DOHH2 (cell line): ENCODE measurements at regions not wholly inside any gene's neighbourhood (a gene's known extent, or its start where the extent isn't known, plus 50 kb on each side); places are given as distances from the start of the nearest gene placed in this dataset.

ENCODE experiments used
- H3F3A ChIP-seq: fragments of 200-600 bp; sonication (generic), shearing (Covaris generic); 2 replicates; pipeline ENCODE4 v1.6.0; 2016; ENCODE audit warnings: antibody characterized with exemption, mild to moderate bottlenecking; ENCODE audit not compliant: control insufficient read depth, insufficient read depth
- H3K27ac ChIP-seq: fragments of 200-600 bp; sonication (generic); 2 replicates; pipeline ENCODE4 v1.5.1; 2014; ENCODE audit warnings: low read depth, mild to moderate bottlenecking, low read length, moderate library complexity
- H3K27me3 ChIP-seq: fragments of 200-600 bp; sonication (generic); 2 replicates; pipeline ENCODE4 v1.6.1; 2014; ENCODE audit warnings: mild to moderate bottlenecking, low read length, mixed read lengths; ENCODE audit not compliant: control insufficient read depth
- H3K36me3 ChIP-seq: fragments of 200-600 bp; sonication (generic); 2 replicates; pipeline ENCODE4 v1.6.1; 2014; ENCODE audit warnings: mild to moderate bottlenecking, low read length, moderate library complexity, mixed read lengths; ENCODE audit not compliant: control insufficient read depth
- H3K4me1 ChIP-seq: fragments of 200-600 bp; sonication (generic); 2 replicates; pipeline ENCODE4 v1.6.1; 2014; ENCODE audit warnings: mild to moderate bottlenecking, low read length, mixed read lengths; ENCODE audit not compliant: control insufficient read depth
- H3K4me2 ChIP-seq: fragments of 200-600 bp; sonication (generic); 2 replicates; pipeline ENCODE4 v1.6.0; 2014; ENCODE audit warnings: mild to moderate bottlenecking, low read length, moderate library complexity
- H3K4me3 ChIP-seq: fragments of 200-600 bp; sonication (generic); 2 replicates; pipeline ENCODE4 v1.5.1; 2014; ENCODE audit warnings: mild to moderate bottlenecking, low read length, mixed read lengths
- H3K79me2 ChIP-seq: fragments of 200-600 bp; sonication (generic); 2 replicates; pipeline ENCODE4 v1.6.1; 2014; ENCODE audit warnings: mild to moderate bottlenecking, low read length, mixed read lengths; ENCODE audit not compliant: control insufficient read depth
- H3K9me2 ChIP-seq: fragments of 200-600 bp; sonication (generic); replicated peaks from 2 replicates; pipeline ENCODE4 v1.6.1; 2014; ENCODE audit warnings: mild to moderate bottlenecking, low read length, mixed read lengths; ENCODE audit not compliant: control insufficient read depth
- H3K9me3 ChIP-seq: fragments of 200-600 bp; sonication (generic); 2 replicates; pipeline ENCODE4 v1.6.1; 2014; ENCODE audit warnings: antibody characterized with exemption, low read length, mixed read lengths; ENCODE audit not compliant: control insufficient read depth, insufficient read depth
- H4K20me1 ChIP-seq: fragments of 200-600 bp; sonication (generic); 2 replicates; pipeline ENCODE4 v1.6.0; 2014; ENCODE audit warnings: low read depth, mild to moderate bottlenecking, antibody characterized with exemption, low read length, moderate library complexity; ENCODE audit not compliant: control insufficient read depth, insufficient read depth
- EZH2phosphoT487 ChIP-seq: fragments of 200-600 bp; sonication (generic); IDR thresholded peaks from 2 replicates; pipeline ENCODE4 v1.6.1; 2017; ENCODE audit warnings: borderline replicate concordance, mild to moderate bottlenecking, antibody characterized with exemption, low read length, moderate library complexity, mixed read lengths
- TF ChIP-seq, protein P1 (sequence below): fragments of 200-600 bp; sonication (generic); IDR thresholded peaks from one replicate; pipeline ENCODE4 v1.5.1; 2014; ENCODE audit warnings: antibody characterized with exemption, mild to moderate bottlenecking, low read depth, low read length; ENCODE audit not compliant: poor library complexity, severe bottlenecking

DNA sequence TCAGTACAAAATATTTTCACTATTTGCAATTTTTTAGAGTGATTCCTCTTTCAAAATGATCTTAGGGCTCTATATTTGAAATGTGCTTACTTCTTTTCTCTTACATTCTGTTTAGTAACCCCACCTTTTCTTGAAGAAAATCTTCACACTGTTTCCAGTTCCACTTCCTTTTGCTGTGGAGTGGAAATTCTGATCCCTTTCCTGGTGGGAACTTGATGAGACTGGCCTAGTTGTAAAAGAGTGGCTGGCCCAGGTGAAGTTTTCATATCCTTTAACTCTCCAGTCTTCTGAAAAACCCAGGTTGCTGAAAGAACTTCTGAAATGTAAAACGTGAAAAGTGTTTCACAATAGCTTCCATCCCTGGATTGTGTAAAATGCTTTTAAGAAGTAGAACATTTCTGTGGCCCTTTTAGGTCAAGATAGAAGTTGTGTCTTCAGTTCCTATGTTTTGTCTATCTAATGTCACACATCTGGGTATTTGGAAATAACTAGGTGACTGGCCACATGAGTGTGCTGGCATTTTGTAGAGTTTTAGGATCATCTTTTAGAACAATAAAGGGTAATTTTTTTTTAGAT, 84.8 kb upstream of the LRIG1 start:
- Histone ChIP-seq H3K9me2 (no peaks in the 10 kb centered on the region), H4K20me1 (no peaks in the 10 kb centered on the region), H3K27me3 (peaks cover 41% of the 10 kb centered on the region), H3K36me3 (no peaks in the 10 kb centered on the region), H3K79me2 (no peaks in the 10 kb centered on the region), H3K4me2 (no peak overlapping the region), H3F3A (no peaks in the 10 kb centered on the region), H3K27ac (no peak overlapping the region), H3K4me1 (peaks cover 11% of the 10 kb centered on the region), H3K4me3 (no peak overlapping the region), H3K9me3 (peaks cover 13% of the 10 kb centered on the region)
- no peak for TF ChIP-seq EZH2phosphoT487
- TF ChIP-seq, protein P1, sequence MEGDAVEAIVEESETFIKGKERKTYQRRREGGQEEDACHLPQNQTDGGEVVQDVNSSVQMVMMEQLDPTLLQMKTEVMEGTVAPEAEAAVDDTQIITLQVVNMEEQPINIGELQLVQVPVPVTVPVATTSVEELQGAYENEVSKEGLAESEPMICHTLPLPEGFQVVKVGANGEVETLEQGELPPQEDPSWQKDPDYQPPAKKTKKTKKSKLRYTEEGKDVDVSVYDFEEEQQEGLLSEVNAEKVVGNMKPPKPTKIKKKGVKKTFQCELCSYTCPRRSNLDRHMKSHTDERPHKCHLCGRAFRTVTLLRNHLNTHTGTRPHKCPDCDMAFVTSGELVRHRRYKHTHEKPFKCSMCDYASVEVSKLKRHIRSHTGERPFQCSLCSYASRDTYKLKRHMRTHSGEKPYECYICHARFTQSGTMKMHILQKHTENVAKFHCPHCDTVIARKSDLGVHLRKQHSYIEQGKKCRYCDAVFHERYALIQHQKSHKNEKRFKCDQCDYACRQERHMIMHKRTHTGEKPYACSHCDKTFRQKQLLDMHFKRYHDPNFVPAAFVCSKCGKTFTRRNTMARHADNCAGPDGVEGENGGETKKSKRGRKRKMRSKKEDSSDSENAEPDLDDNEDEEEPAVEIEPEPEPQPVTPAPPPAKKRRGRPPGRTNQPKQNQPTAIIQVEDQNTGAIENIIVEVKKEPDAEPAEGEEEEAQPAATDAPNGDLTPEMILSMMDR = no peak

DNA sequence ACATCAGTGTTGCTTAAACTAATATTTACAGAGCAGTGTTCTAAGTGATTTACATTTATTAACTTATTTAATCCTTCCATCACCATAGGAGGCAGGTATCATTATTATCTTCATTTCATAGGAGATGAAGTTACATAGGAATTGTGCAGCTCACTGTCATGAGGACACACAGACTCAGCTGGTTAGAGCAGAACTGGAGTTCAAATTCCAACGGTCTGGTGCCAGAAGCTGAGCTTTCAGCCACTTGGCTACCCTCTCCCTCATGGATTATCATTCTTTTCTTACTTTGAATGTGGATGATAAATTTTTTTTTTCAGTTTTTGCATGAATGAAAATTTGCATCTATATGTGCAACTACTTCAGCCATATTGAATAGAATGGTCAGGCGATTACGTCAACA, 86.0 kb upstream of the LRIG1 start:
- Histone ChIP-seq H3K27ac (no peak overlapping the region), H3F3A (no peaks in the 10 kb centered on the region), H3K4me3 (no peak overlapping the region), H3K4me2 (no peak overlapping the region), H3K36me3 (no peaks in the 10 kb centered on the region), H3K4me1 (peaks cover 11% of the 10 kb centered on the region), H3K9me3 (peaks cover 13% of the 10 kb centered on the region), H4K20me1 (no peaks in the 10 kb centered on the region), H3K9me2 (no peaks in the 10 kb centered on the region), H3K79me2 (no peaks in the 10 kb centered on the region), H3K27me3 (peaks cover 37% of the 10 kb centered on the region)
- TF ChIP-seq, protein P1 = no peak
- TF ChIP-seq EZH2phosphoT487 = no peak

- Histone ChIP-seq H3K27ac (no peak overlapping the region), H3K9me2 (no peaks in the 10 kb centered on the region)
- TF ChIP-seq EZH2phosphoT487 = no peak
- TF ChIP-seq, protein P1 = no peak
Observed at GRCh38 chr3:66588340-66588847, 87.6 kb upstream of the LRIG1 start.

More at GRCh38 chr3:66588340-66588847, 87.6 kb upstream of the LRIG1 start:
- H3K4me3 ChIP-seq = no peak overlapping the region
- H3K79me2 ChIP-seq = no peaks in the 10 kb centered on the region
- no peaks in the 10 kb centered on the region for H3F3A ChIP-seq
- H4K20me1 ChIP-seq = no peaks in the 10 kb centered on the region
- H3K36me3 ChIP-seq = no peaks in the 10 kb centered on the region
- H3K9me3 ChIP-seq = no peaks in the 10 kb centered on the region; the same call in 1 of the 2 replicates
- H3K4me1 ChIP-seq = no peaks in the 10 kb centered on the region
- H3K4me2 ChIP-seq = no peak overlapping the region
- peaks cover 27% of the 10 kb centered on the region for H3K27me3 ChIP-seq
